Naive B cell (primary cell): ENCODE measurements at regions not wholly inside any gene's neighbourhood (a gene's known extent, or its start where the extent isn't known, plus 50 kb on each side); places are given as distances from the start of the nearest gene placed in this dataset.

ENCODE experiments used
- ATAC-seq, 2 donors: fragments of 150-1000 bp; cut with Tn5 transposase; 2 replicates each; pipeline ENCODE4 v1.10.0; 2021; ENCODE audit warnings: low read depth in 2 of 2, mild to moderate bottlenecking in 2 of 2, moderate library complexity in 2 of 2
- DNase-seq: peaks from one replicate; pipeline ENCODE4 v3.0.0; 2022
- H3K27ac Mint-ChIP-seq, 6 donors: one replicate each; pipeline ENCODE4 v1.8.0; 2020 to 2022; ENCODE audit warnings: mild to moderate bottlenecking in 6 of 6, mixed read lengths in 6 of 6, moderate library complexity in 5 of 6, inconsistent platforms in 2 of 6
- H3K27me3 Mint-ChIP-seq, 3 donors: one replicate each; pipeline ENCODE4 v1.8.0; 2021 to 2022; ENCODE audit warnings: mixed read lengths in 3 of 3, mild to moderate bottlenecking in 1 of 3
- H3K36me3 Mint-ChIP-seq, 2 donors: one replicate each; pipeline ENCODE4 v1.8.0; 2020 to 2022; ENCODE audit warnings: mixed read lengths in 2 of 2, inconsistent platforms in 1 of 2, mild to moderate bottlenecking in 1 of 2
- H3K4me1 Mint-ChIP-seq, 3 donors: one replicate each; pipeline ENCODE4 v1.8.0; 2020 to 2022; ENCODE audit warnings: mixed read lengths in 3 of 3, inconsistent platforms in 1 of 3, mild to moderate bottlenecking in 1 of 3, moderate library complexity in 1 of 3
- H3K4me3 Mint-ChIP-seq, 8 donors: one replicate each; pipeline ENCODE4 v1.8.0; 2020 to 2022; ENCODE audit warnings: mild to moderate bottlenecking in 8 of 8, mixed read lengths in 8 of 8, moderate library complexity in 8 of 8, inconsistent platforms in 2 of 8
- H3K9me3 Mint-ChIP-seq, 7 donors: one replicate each; pipeline ENCODE4 v1.8.0; 2020 to 2022; ENCODE audit warnings: mixed read lengths in 7 of 7, mild to moderate bottlenecking in 5 of 7, inconsistent platforms in 2 of 7, moderate library complexity in 1 of 7

DNA sequence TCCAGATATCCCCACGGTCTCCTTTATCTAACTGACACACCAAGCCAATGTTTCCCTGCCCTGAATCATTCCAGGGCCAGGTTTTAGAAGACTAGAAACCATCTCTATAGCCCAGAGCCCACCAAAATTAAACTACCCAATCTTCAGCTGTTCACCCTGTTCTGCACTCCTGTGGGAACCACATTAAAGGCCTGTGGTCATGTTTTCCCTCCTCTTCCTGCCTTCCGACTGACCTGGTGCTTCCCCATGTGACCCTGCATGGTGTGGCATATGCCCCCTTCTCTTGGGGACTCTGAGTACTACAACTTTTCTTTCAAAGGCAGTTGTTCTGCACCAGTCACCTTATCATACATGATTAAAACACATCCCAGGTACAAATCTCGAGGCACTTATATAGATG lies 155.0 kb downstream of the TMEM200A start:
- Mint-ChIP-seq H3K27ac (peak overlapping the region in 1 of 6 donors; percentile 39), H3K9me3 (peaks cover 3 to 24% (median 9%) of the 10 kb centered on the region in 7 donors), H3K36me3 (peaks cover 0 to 8% of the 10 kb centered on the region in 2 donors), H3K27me3 (no peaks in the 10 kb centered on the region), H3K4me3 (no peak overlapping the region), H3K4me1 (peaks cover 18 to 36% (median 34%) of the 10 kb centered on the region in 3 donors)
- ATAC-seq (no peak), DNase-seq (no peak)

GRCh38 chr6:130524552-130524951 lies 158.7 kb downstream of the TMEM200A start:
- Mint-ChIP-seq H3K27me3 (no peaks in the 10 kb centered on the region), H3K4me1 (peaks cover 30 to 47% (median 44%) of the 10 kb centered on the region in 3 donors), H3K27ac (peak overlapping the region in 5 of 6 donors; percentile 45 to 93 (median 69)), H3K4me3 (peak overlapping the region in 6 of 8 donors; percentile 32 to 75 (median 64)), H3K9me3 (peaks cover 0 to 10% (median 4%) of the 10 kb centered on the region in 7 donors), H3K36me3 (no peaks in the 10 kb centered on the region)
- DNase-seq = no peak
- peak; percentile 36 to 65 for ATAC-seq

DNA sequence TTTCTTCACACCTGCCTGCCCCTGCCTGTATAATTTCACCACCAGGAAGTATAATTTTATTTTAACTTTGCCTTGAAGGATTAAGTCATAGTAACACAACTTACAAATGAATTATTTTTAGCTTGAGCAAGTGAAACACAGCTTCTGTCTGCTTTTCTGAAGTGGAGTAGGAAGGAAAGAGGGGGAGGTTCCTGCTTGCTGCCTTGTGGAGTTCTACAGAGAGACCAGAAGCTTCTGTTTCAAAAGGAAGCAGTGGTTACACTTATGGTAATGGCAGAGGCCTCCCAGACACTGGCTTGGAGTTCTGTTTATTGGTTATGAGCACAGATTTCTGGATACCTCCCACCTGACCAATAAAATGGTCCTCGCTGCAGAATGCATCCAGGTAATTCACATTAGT lies 159.6 kb downstream of the TMEM200A start:
- ATAC-seq (peak; percentile 45 to 49), DNase-seq (no peak)
- H3K36me3 Mint-ChIP-seq = no peaks in the 10 kb centered on the region
- peaks cover 0 to 10% (median 4%) of the 10 kb centered on the region in 7 donors for H3K9me3 Mint-ChIP-seq
- H3K27me3 Mint-ChIP-seq = no peaks in the 10 kb centered on the region
- H3K4me1 Mint-ChIP-seq = peaks cover 36 to 55% (median 47%) of the 10 kb centered on the region in 3 donors
- peak overlapping the region in 3 of 6 donors; percentile 22 to 93 (median 45) for H3K27ac Mint-ChIP-seq
- peak overlapping the region in 5 of 8 donors; percentile 35 to 65 (median 52) for H3K4me3 Mint-ChIP-seq

GRCh38 chr6:130526466-130526865 lies 160.6 kb downstream of the TMEM200A start:
- peak overlapping the region in 3 of 6 donors; percentile 21 to 49 (median 26) for H3K27ac Mint-ChIP-seq
- peaks cover 36 to 55% (median 47%) of the 10 kb centered on the region in 3 donors for H3K4me1 Mint-ChIP-seq
- peak overlapping the region in 4 of 8 donors; percentile 17 to 48 (median 34) for H3K4me3 Mint-ChIP-seq
- H3K27me3 Mint-ChIP-seq = no peaks in the 10 kb centered on the region
- ATAC-seq = no peak
- DNase-seq = no peak
- H3K9me3 Mint-ChIP-seq = peaks cover 0 to 3% (median 1%) of the 10 kb centered on the region in 7 donors
- H3K36me3 Mint-ChIP-seq = no peaks in the 10 kb centered on the region

- no peaks in the 10 kb centered on the region for H3K27me3 Mint-ChIP-seq
- peak overlapping the region in 2 of 8 donors; percentile 41 to 59 for H3K4me3 Mint-ChIP-seq
- H3K9me3 Mint-ChIP-seq = peaks cover 0 to 3% (median 0%) of the 10 kb centered on the region in 7 donors
- DNase-seq (no peak), ATAC-seq (no peak)
- peak overlapping the region in 2 of 6 donors; percentile 12 to 77 for H3K27ac Mint-ChIP-seq
- H3K36me3 Mint-ChIP-seq = no peaks in the 10 kb centered on the region
- peaks cover 36 to 55% (median 47%) of the 10 kb centered on the region in 3 donors for H3K4me1 Mint-ChIP-seq
These were observed 161.4 kb downstream of the TMEM200A start for GRCh38 chr6:130527173-130527572.

GRCh38 chr6:130529569-130530149 lies 163.8 kb downstream of the TMEM200A start:
- Mint-ChIP-seq H3K36me3 (no peaks in the 10 kb centered on the region), H3K4me1 (peaks cover 27 to 41% (median 33%) of the 10 kb centered on the region in 3 donors), H3K27ac (peak overlapping the region in 1 of 6 donors; percentile 65), H3K9me3 (peaks cover 0 to 3% (median 0%) of the 10 kb centered on the region in 7 donors), H3K4me3 (no peak overlapping the region), H3K27me3 (no peaks in the 10 kb centered on the region)
- DNase-seq (no peak), ATAC-seq (no peak)

DNA sequence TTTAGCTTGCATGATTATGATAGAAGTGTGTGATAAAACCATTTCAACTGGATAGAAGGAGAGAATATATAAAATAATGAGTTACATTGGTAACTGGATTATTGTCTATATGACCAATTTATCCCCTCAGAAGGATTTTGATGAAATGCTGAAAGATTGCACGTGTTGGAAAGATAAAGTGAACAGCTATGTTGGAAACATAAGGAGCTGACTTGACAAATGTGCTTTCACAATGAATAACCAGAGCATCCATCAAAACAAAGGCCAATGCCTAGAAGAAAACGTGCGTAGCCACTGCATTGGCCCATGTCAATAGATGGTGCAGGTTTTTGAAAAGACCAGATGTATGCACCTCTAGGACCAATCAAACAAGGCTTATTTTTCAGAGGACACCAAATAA lies 168.8 kb downstream of the TMEM200A start:
- Mint-ChIP-seq H3K4me1 (peaks cover 2 to 12% (median 5%) of the 10 kb centered on the region in 3 donors), H3K27ac (no peak overlapping the region), H3K9me3 (peaks cover 0 to 24% (median 20%) of the 10 kb centered on the region in 7 donors), H3K4me3 (no peak overlapping the region), H3K36me3 (peaks cover 19 to 25% of the 10 kb centered on the region in 2 donors), H3K27me3 (no peaks in the 10 kb centered on the region)
- no peak for DNase-seq
- ATAC-seq = no peak

- Mint-ChIP-seq H3K4me3 (no peak overlapping the region), H3K4me1 (peaks cover 0 to 6% (median 0%) of the 10 kb centered on the region in 3 donors), H3K27me3 (no peaks in the 10 kb centered on the region), H3K9me3 (peaks cover 0 to 30% (median 24%) of the 10 kb centered on the region in 7 donors), H3K36me3 (peaks cover 19 to 31% of the 10 kb centered on the region in 2 donors), H3K27ac (no peak overlapping the region)
- ATAC-seq (no peak), DNase-seq (no peak)
These were observed 169.4 kb downstream of the TMEM200A start for GRCh38 chr6:130535242-130535641.

DNA sequence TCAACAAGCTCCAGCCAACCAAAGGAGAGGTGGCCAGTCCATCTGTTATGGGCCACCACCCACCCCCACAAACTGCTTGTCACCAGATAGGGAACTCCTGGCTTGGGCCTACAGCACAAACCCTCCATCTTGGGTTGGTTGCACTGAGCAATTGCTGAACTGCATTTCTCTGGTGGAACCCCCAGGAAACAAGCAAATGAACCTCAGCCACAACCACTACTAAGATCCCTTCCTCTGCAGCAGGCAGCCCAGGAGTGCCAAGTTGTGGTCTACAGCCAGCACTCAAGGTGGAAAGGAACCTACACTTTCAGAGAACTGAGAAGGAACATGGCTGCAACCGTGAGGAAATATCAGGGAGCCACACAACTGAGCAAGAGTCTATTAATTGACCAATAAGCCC lies 171.6 kb downstream of the TMEM200A start:
- H3K27ac Mint-ChIP-seq = no peak overlapping the region
- H3K9me3 Mint-ChIP-seq = peaks cover 0 to 38% (median 29%) of the 10 kb centered on the region in 7 donors
- no peak for DNase-seq
- H3K4me3 Mint-ChIP-seq = peak overlapping the region in 1 of 8 donors; percentile 7
- H3K4me1 Mint-ChIP-seq = peaks cover 0 to 5% (median 0%) of the 10 kb centered on the region in 3 donors
- peaks cover 19 to 31% of the 10 kb centered on the region in 2 donors for H3K36me3 Mint-ChIP-seq
- no peaks in the 10 kb centered on the region for H3K27me3 Mint-ChIP-seq
- no peak for ATAC-seq

- no peak overlapping the region for H3K27ac Mint-ChIP-seq
- peaks cover 0 to 10% (median 0%) of the 10 kb centered on the region in 3 donors for H3K4me1 Mint-ChIP-seq
These were observed 181.9 kb downstream of the TMEM200A start for GRCh38 chr6:130547723-130548122.

DNA sequence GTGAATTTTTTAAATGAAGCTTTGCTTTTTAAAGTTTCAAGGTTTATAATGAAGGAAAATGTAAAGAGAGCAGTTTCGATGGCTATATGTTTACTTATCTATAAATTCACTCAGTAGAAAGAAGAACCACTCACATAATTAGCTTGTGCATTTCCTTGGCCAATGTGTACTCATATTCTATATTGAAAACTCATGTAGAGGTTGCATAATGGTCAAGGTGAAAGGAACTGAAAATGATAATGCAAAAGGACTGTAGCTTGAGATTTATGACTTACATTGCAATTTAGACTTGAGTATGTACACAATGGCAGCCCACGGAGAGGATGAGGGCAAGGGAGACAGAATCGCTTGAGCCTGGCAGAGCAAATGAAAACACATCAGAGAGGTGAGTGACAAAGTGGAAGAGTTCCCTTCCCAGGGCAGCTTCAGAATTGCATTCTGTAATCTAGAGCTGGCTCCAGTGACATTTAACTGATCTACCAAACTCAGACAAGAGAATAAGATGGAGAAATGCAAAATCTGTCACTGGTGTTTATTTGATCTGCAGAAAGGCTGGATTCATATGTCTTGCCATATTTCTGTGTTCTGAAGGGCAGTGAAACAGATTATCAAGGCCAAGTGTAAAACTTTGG lies 191.8 kb downstream of the TMEM200A start:
- DNase-seq = no peak
- Mint-ChIP-seq H3K4me1 (peaks cover 17 to 24% (median 20%) of the 10 kb centered on the region in 3 donors), H3K27ac (peak overlapping the region in 1 of 6 donors; percentile 25), H3K27me3 (peaks cover 0 to 5% (median 4%) of the 10 kb centered on the region in 3 donors), H3K4me3 (no peak overlapping the region), H3K9me3 (peaks cover 2 to 21% (median 9%) of the 10 kb centered on the region in 7 donors), H3K36me3 (peaks cover 0 to 9% of the 10 kb centered on the region in 2 donors)
- no peak for ATAC-seq

More at GRCh38 chr6:130547723-130548122, 181.9 kb downstream of the TMEM200A start:
- ATAC-seq (no peak), DNase-seq (no peak)
- Mint-ChIP-seq H3K27me3 (peaks cover 0 to 2% (median 0%) of the 10 kb centered on the region in 3 donors), H3K4me3 (no peak overlapping the region), H3K36me3 (no peaks in the 10 kb centered on the region), H3K9me3 (peaks cover 0 to 6% (median 0%) of the 10 kb centered on the region in 7 donors)

DNA sequence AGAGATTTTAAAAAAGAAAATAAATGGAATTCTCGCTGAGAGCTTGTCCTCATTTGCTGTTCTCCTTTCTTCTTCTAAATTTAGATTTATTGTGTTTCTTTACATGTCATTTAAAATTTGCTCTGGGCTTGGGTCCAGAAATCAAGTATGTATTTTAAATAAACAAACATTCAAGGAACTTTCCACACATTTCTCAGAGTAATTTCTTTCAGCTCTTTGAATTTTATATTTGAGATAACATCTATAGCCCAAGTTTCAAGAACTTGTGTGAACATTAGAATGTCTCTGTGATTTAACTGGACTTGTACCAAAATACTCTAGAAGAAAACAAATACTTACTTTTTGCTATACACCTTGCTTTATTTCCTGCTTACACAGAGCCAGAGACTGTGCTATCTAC lies 192.3 kb downstream of the TMEM200A start:
- ATAC-seq (no peak), DNase-seq (no peak)
- peaks cover 0 to 9% of the 10 kb centered on the region in 2 donors for H3K36me3 Mint-ChIP-seq
- no peak overlapping the region for H3K4me3 Mint-ChIP-seq
- H3K9me3 Mint-ChIP-seq = peaks cover 2 to 22% (median 9%) of the 10 kb centered on the region in 7 donors
- H3K4me1 Mint-ChIP-seq = peaks cover 17 to 24% (median 20%) of the 10 kb centered on the region in 3 donors
- no peak overlapping the region for H3K27ac Mint-ChIP-seq
- peaks cover 0 to 5% (median 0%) of the 10 kb centered on the region in 3 donors for H3K27me3 Mint-ChIP-seq

DNA sequence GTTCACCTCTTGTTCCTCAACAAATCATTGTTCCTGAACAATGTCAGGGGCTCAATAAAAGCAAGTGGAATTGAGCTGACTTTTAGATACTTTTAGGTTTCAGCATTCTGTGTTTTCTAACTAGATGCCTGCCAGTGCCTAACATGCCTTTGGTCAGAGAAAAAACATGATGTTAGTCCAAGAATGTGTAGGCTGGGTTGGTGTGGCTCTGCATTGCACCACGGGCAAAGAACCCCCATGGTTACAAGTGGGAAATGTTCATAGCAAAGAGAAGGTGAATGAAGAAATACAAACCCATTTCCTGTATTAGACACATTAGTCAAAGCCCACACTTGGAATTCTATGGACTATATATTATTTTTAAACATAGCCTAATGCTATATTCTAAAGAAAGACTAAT lies 193.3 kb downstream of the TMEM200A start:
- no peak overlapping the region for H3K27ac Mint-ChIP-seq
- H3K36me3 Mint-ChIP-seq = peaks cover 0 to 5% of the 10 kb centered on the region in 2 donors
- peaks cover 17 to 24% (median 20%) of the 10 kb centered on the region in 3 donors for H3K4me1 Mint-ChIP-seq
- no peak for ATAC-seq
- no peak overlapping the region for H3K4me3 Mint-ChIP-seq
- H3K27me3 Mint-ChIP-seq = peaks cover 0 to 5% (median 0%) of the 10 kb centered on the region in 3 donors
- H3K9me3 Mint-ChIP-seq = peaks cover 2 to 27% (median 9%) of the 10 kb centered on the region in 7 donors
- no peak for DNase-seq
